ENCODE measurements at regions not wholly inside any gene's neighbourhood (a gene's known extent, or its start where the extent isn't known, plus 50 kb on each side); places are given as distances from the start of the nearest gene placed in this dataset.

GRCh38 chr10:114881901-114882300, 56.1 kb upstream of the TRUB1 start:
- Mint-ChIP-seq H3K36me3 (ENCODE audit: low read depth) (no peaks in the 10 kb centered on the region), H3K27me3 (ENCODE audit: insufficient read depth) (peaks cover 5% of the 10 kb centered on the region), H3K27ac (no peak overlapping the region), H3K4me1 (peaks cover 38% of the 10 kb centered on the region), H3K4me3 (no peak overlapping the region), H3K9me3 (no peaks in the 10 kb centered on the region)
- Histone ChIP-seq H3K9ac (ENCODE audit: extremely low read depth, low read length, poor library complexity, severe bottlenecking) (no peak overlapping the region), H3K4me3 (ENCODE audit: low read length) (no peak overlapping the region), H3K4me1 (ENCODE audit: control insufficient read depth, insufficient read depth, low read length) (peaks cover 11% of the 10 kb centered on the region), H3K9me3 (ENCODE audit: control insufficient read depth, low read length) (no peaks in the 10 kb centered on the region), H3K27me3 (ENCODE audit: control insufficient read depth, insufficient read depth, low read length, poor library complexity, severe bottlenecking) (no peaks in the 10 kb centered on the region), H3K36me3 (ENCODE audit: control insufficient read depth, insufficient read depth, low read length) (no peaks in the 10 kb centered on the region), H3K27ac (ENCODE audit: low read depth, low read length) (no peak overlapping the region)
- no peak for TF ChIP-seq CTCF (conservative IDR thresholded peaks at IDR 0.05)
- WGBS, 2 experiments (ENCODE audit: insufficient coverage in 1 of 2, insufficient read length in 1 of 2), result 79 to 82% methylated on average over 7 to 12 of the region's 12 CpGs
- peak; percentile 65 for DNase-seq

- no peak for TF ChIP-seq CTCF (conservative IDR thresholded peaks at IDR 0.05)
- Mint-ChIP-seq H3K4me3 (no peak overlapping the region), H3K27ac (no peak overlapping the region), H3K4me1 (peaks cover 24% of the 10 kb centered on the region), H3K27me3 (ENCODE audit: insufficient read depth) (peaks cover 7% of the 10 kb centered on the region), H3K36me3 (ENCODE audit: low read depth) (no peaks in the 10 kb centered on the region), H3K9me3 (no peaks in the 10 kb centered on the region)
- 89 to 90% methylated on average over 2 of the region's 2 CpGs for WGBS, 2 experiments (ENCODE audit: insufficient coverage in 1 of 2, insufficient read length in 1 of 2)
- Histone ChIP-seq H3K36me3 (ENCODE audit: control insufficient read depth, insufficient read depth, low read length) (no peaks in the 10 kb centered on the region), H3K27me3 (ENCODE audit: control insufficient read depth, insufficient read depth, low read length, poor library complexity, severe bottlenecking) (no peaks in the 10 kb centered on the region), H3K9me3 (ENCODE audit: control insufficient read depth, low read length) (no peaks in the 10 kb centered on the region), H3K9ac (ENCODE audit: extremely low read depth, low read length, poor library complexity, severe bottlenecking) (no peak overlapping the region), H3K27ac (ENCODE audit: low read depth, low read length) (no peak overlapping the region), H3K4me1 (ENCODE audit: control insufficient read depth, insufficient read depth, low read length) (peaks cover 3% of the 10 kb centered on the region), H3K4me3 (ENCODE audit: low read length) (no peak overlapping the region)
- no peak for DNase-seq
Measured at GRCh38 chr10:114885443-114885842, 52.6 kb upstream of the TRUB1 start.

Data from endodermal cell (in vitro differentiated cells).